ENCODE measurements at regions not wholly inside any gene's neighbourhood (a gene's known extent, or its start where the extent isn't known, plus 50 kb on each side); places are given as distances from the start of the nearest gene placed in this dataset.

DNA sequence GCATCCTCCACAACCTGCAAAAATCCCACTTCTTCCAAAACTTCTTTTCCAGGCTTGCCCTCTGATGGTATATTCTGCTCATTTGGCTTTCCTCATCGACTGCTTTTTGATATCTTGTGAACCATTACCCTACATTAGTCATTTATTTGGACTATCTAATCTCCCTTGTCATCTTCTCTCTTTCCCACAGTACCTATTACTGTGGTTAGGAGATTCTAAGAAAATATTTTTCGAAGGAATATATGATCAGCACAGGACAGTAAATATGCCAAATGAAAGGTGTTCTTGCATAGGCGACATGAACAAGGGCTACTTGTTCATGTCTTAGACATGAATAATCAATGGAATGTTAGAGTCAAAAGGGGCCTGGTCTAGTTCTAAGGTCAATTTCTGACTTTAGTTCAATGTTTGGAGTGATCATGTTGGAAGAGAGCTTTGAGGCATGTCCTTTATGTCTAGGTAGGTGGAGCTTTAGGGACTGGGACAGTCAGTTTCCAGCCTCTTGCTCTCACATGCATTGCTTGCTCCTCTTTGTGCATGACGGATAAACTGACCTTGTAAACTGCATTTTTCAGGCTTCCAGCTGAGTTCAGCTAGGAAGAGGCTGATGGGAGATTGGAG, 243.4 kb upstream of the RPS23 start:
- Histone ChIP-seq H2AFZ (ENCODE audit: low read length) (no peak overlapping the region), H3K27ac (ENCODE audit: low read depth, low read length) (no peak overlapping the region), H3K9me3 (ENCODE audit: low read depth, low read length) (no peaks in the 10 kb centered on the region), H4K20me1 (ENCODE audit: insufficient read depth, low read length) (no peaks in the 10 kb centered on the region), H3K4me2 (ENCODE audit: insufficient read depth, low read length) (no peak overlapping the region), H3K36me3 (ENCODE audit: insufficient read depth, low read length) (no peaks in the 10 kb centered on the region), H3K79me2 (ENCODE audit: insufficient read depth, low read length) (no peaks in the 10 kb centered on the region), H3K4me3 (ENCODE audit: insufficient read depth, low read length) (no peak overlapping the region), H3K4me1 (ENCODE audit: insufficient read depth, low read length) (no peaks in the 10 kb centered on the region), H3K27me3 (ENCODE audit: insufficient read depth, low read length) (peaks cover 3% of the 10 kb centered on the region)
- no peak for DNase-seq (ENCODE audit: insufficient read length, low spot score, missing footprints)
- TF ChIP-seq, protein P1, sequence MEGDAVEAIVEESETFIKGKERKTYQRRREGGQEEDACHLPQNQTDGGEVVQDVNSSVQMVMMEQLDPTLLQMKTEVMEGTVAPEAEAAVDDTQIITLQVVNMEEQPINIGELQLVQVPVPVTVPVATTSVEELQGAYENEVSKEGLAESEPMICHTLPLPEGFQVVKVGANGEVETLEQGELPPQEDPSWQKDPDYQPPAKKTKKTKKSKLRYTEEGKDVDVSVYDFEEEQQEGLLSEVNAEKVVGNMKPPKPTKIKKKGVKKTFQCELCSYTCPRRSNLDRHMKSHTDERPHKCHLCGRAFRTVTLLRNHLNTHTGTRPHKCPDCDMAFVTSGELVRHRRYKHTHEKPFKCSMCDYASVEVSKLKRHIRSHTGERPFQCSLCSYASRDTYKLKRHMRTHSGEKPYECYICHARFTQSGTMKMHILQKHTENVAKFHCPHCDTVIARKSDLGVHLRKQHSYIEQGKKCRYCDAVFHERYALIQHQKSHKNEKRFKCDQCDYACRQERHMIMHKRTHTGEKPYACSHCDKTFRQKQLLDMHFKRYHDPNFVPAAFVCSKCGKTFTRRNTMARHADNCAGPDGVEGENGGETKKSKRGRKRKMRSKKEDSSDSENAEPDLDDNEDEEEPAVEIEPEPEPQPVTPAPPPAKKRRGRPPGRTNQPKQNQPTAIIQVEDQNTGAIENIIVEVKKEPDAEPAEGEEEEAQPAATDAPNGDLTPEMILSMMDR (IDR thresholded peaks at IDR 0.05; ENCODE audit: extremely low read depth, low read depth, low read length) = no peak

DNA sequence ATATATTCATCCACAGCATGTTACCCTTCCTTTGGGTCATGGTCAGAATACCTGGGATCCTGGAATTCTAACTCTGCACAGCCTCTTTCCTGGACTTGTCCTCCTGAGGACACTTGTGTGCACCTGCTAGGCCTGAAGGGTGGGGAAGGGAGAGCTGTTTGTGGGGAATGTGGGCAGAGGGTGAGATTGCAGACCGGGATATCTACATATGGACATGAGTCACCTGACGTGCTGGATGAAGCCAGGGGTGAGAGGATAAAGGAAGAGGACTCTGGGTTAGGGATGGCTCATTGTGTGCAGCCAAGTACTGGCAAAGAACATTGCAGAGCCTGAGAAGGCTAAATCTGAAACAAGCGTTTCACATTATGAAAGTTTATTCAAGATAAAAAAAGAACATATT, 241.4 kb upstream of the RPS23 start:
- TF ChIP-seq, protein P1 (IDR thresholded peaks at IDR 0.05; ENCODE audit: extremely low read depth, low read depth, low read length) = no peak
- H2AFZ ChIP-seq (ENCODE audit: low read length) = no peak overlapping the region

DNA sequence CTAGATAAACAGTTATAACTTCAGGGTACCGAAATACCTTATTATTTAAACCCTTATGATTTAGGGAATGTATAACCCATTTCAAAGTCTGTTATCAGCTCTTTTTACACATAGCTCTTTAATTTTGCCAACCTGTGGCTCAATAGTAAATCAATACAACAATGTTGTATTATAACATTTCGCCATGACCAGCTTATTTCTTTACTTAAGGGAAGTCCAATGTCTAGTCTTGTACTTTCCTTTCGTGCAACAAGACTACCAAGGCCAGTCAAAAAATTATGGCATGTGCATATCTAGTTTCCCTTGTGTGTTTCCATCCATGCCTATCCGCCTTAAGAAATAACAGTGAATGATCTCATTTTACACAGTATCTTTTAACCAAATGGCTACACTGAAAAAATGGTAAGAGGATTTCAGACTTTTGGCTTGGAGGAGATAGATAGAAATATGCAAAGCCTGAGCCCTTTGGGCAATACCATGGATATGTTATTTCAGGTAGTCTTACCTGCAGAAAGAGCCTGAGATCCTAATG, 239.5 kb upstream of the RPS23 start:
- no peak overlapping the region for H2AFZ ChIP-seq (ENCODE audit: low read length)
- no peak overlapping the region for H3K27ac ChIP-seq (ENCODE audit: low read depth, low read length)
- DNase-seq (ENCODE audit: insufficient read length, low spot score, missing footprints) = no peak
- no peaks in the 10 kb centered on the region for H3K36me3 ChIP-seq (ENCODE audit: insufficient read depth, low read length)
- H4K20me1 ChIP-seq (ENCODE audit: insufficient read depth, low read length) = no peaks in the 10 kb centered on the region
- H3K27me3 ChIP-seq (ENCODE audit: insufficient read depth, low read length) = peaks cover 3% of the 10 kb centered on the region
- H3K4me1 ChIP-seq (ENCODE audit: insufficient read depth, low read length) = no peaks in the 10 kb centered on the region
- no peak overlapping the region for H3K4me2 ChIP-seq (ENCODE audit: insufficient read depth, low read length)
- TF ChIP-seq, protein P1 (IDR thresholded peaks at IDR 0.05; ENCODE audit: extremely low read depth, low read depth, low read length) = no peak
- H3K9me3 ChIP-seq (ENCODE audit: low read depth, low read length) = no peaks in the 10 kb centered on the region
- H3K4me3 ChIP-seq (ENCODE audit: insufficient read depth, low read length) = no peak overlapping the region
- no peaks in the 10 kb centered on the region for H3K79me2 ChIP-seq (ENCODE audit: insufficient read depth, low read length)

More for the DNA sequence above, 241.4 kb upstream of the RPS23 start:
- DNase-seq (ENCODE audit: insufficient read length, low spot score, missing footprints) = no peak
- Histone ChIP-seq H3K27me3 (ENCODE audit: insufficient read depth, low read length) (peaks cover 3% of the 10 kb centered on the region), H3K79me2 (ENCODE audit: insufficient read depth, low read length) (no peaks in the 10 kb centered on the region), H3K4me3 (ENCODE audit: insufficient read depth, low read length) (no peak overlapping the region), H3K9me3 (ENCODE audit: low read depth, low read length) (no peaks in the 10 kb centered on the region), H3K4me1 (ENCODE audit: insufficient read depth, low read length) (no peaks in the 10 kb centered on the region), H3K27ac (ENCODE audit: low read depth, low read length) (no peak overlapping the region), H3K4me2 (ENCODE audit: insufficient read depth, low read length) (no peak overlapping the region), H4K20me1 (ENCODE audit: insufficient read depth, low read length) (no peaks in the 10 kb centered on the region), H3K36me3 (ENCODE audit: insufficient read depth, low read length) (no peaks in the 10 kb centered on the region)

DNA sequence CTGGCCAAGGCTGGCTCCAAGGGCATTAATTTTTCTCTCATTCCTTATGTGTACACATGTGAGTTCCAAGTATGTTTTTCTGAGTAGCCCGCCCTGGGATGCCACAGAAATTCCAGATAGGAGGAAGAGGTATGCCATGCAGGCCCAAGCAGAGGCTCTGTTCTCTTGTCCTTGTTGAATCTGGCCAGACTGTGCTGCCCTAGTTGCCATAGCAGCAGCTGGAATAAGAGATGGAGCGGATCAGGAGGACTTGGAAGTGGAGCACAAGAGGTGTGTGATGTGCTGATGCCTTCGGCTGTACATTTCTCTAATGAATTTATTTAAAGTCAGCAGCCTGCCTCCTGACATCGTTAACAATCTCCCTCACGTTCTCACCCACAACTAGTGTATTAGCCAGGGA, 235.6 kb upstream of the RPS23 start:
- TF ChIP-seq, protein P1 (IDR thresholded peaks at IDR 0.05; ENCODE audit: extremely low read depth, low read depth, low read length) = no peak
- no peaks in the 10 kb centered on the region for H4K20me1 ChIP-seq (ENCODE audit: insufficient read depth, low read length)
- no peak for DNase-seq (ENCODE audit: insufficient read length, low spot score, missing footprints)

More for the DNA sequence above, 235.6 kb upstream of the RPS23 start:
- no peaks in the 10 kb centered on the region for H3K9me3 ChIP-seq (ENCODE audit: low read depth, low read length)
- H2AFZ ChIP-seq (ENCODE audit: low read length) = no peak overlapping the region
- H3K27ac ChIP-seq (ENCODE audit: low read depth, low read length) = no peak overlapping the region
- no peaks in the 10 kb centered on the region for H3K79me2 ChIP-seq (ENCODE audit: insufficient read depth, low read length)
- no peak overlapping the region for H3K4me2 ChIP-seq (ENCODE audit: insufficient read depth, low read length)
- no peaks in the 10 kb centered on the region for H3K4me1 ChIP-seq (ENCODE audit: insufficient read depth, low read length)
- H3K36me3 ChIP-seq (ENCODE audit: insufficient read depth, low read length) = no peaks in the 10 kb centered on the region
- H3K27me3 ChIP-seq (ENCODE audit: insufficient read depth, low read length) = peaks cover 3% of the 10 kb centered on the region
- no peak overlapping the region for H3K4me3 ChIP-seq (ENCODE audit: insufficient read depth, low read length)
